Activated T-helper 2 cell treated with anti-CD3 and anti-CD28 coated beads, Interferon-gamma antibody, Interleukin-2, Interleukin-4, amounts not matched to agents 10 μg/mL and 5 μg/mL and 100 μg/mL, durations not matched to agents 14 hours and 24 hours and 36 hours (primary cell): ENCODE measurements at regions not wholly inside any gene's neighbourhood (a gene's known extent, or its start where the extent isn't known, plus 50 kb on each side); places are given as distances from the start of the nearest gene placed in this dataset.
"Not testable (repeated sequence)": the region's sequence is repeated elsewhere in the genome, so short reads cannot be mapped to it uniquely, and the experiment has no call there.

Experiments used
- DNase-seq: peaks from one replicate; pipeline ENCODE4 v3.0.0; 2021; ENCODE audit warnings: low spot score
- H3K27ac Mint-ChIP-seq: one replicate; pipeline ENCODE4 v1.8.0; 2021; ENCODE audit warnings: mixed read lengths
- H3K27me3 Mint-ChIP-seq: one replicate; pipeline ENCODE4 v1.8.0; 2021; ENCODE audit warnings: low read depth, mixed read lengths
- H3K36me3 Mint-ChIP-seq: one replicate; pipeline ENCODE4 v1.8.0; 2021; ENCODE audit warnings: low read depth, mixed read lengths
- H3K4me1 Mint-ChIP-seq: one replicate; pipeline ENCODE4 v1.8.0; 2021; ENCODE audit warnings: low read depth, mixed read lengths
- H3K4me3 Mint-ChIP-seq: one replicate; pipeline ENCODE4 v1.8.0; 2021; ENCODE audit warnings: low read depth, mild to moderate bottlenecking, moderate library complexity, mixed read lengths
- H3K9me3 Mint-ChIP-seq: one replicate; pipeline ENCODE4 v1.8.0; 2021; ENCODE audit warnings: mixed read lengths
- intact Hi-C: fragments of 100-400 bp; cut with micrococcal nuclease; formaldehyde crosslinking; loops from one replicate; pipeline ENCODE4 v1.15.1; 2023

DNA sequence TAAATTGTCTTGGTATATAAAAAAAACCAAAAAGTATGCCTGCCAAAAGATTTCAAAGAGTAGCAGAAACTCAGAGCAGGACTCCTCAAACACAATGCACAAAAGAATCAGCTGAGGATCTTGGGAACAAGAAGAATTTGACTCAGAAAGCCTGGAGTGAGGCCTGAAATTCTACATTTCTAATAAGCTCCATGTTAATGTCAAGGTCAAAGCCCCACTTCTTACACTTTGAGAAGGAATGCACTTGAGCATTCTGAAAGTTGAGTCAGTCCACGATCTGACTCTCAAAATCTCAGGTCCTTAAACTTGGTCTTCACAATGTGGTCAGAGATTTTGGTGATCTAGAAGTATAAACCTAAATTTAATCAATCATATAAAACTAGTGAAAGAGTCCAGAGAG is 910.0 kb upstream of the GBE1 start:
- Mint-ChIP-seq H3K4me3 (no peak overlapping the region), H3K27me3 (no peaks in the 10 kb centered on the region), H3K4me1 (no peaks in the 10 kb centered on the region), H3K36me3 (no peaks in the 10 kb centered on the region), H3K27ac (no peak overlapping the region), H3K9me3 (peaks cover 35% of the 10 kb centered on the region)
- no peak for DNase-seq
- intact Hi-C loops: no loop called here

GRCh38 chr3:82654708-82655107 is 893.3 kb upstream of the GBE1 start:
- no peak overlapping the region for H3K27ac Mint-ChIP-seq
- no peaks in the 10 kb centered on the region for H3K4me1 Mint-ChIP-seq
- H3K4me3 Mint-ChIP-seq: no peak overlapping the region
- no peaks in the 10 kb centered on the region for H3K27me3 Mint-ChIP-seq
- DNase-seq: no peak
- H3K9me3 Mint-ChIP-seq: peaks cover 18% of the 10 kb centered on the region
- intact Hi-C loops: no loop called here
- no peaks in the 10 kb centered on the region for H3K36me3 Mint-ChIP-seq

DNA sequence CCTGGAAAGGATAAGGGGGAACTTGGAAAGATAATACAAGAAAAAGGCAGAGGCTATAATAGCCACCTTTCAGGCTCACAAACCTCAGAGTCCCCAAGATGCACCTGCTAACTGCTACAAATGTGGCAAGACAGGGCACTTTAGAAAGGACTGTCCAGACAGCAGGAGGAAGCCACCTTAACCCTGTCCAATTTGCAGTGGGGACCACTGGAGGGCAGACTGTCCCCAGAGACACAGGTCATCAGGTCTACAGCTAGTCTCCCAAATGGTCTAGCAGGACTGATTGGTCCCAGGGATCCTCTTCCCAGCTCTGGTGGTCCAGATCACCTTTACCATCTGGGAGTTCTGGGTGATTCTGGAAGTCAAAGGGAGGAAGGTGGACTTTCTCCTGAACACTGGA is 882.5 kb upstream of the GBE1 start:
- no peaks in the 10 kb centered on the region for H3K36me3 Mint-ChIP-seq
- intact Hi-C loops: no loop called here
- H3K4me3 Mint-ChIP-seq: no peak overlapping the region
- no peaks in the 10 kb centered on the region for H3K4me1 Mint-ChIP-seq
- no peaks in the 10 kb centered on the region for H3K27me3 Mint-ChIP-seq
- no peak overlapping the region for H3K27ac Mint-ChIP-seq
- no peak for DNase-seq
- H3K9me3 Mint-ChIP-seq: peaks cover 24% of the 10 kb centered on the region

- DNase-seq: no peak
- Mint-ChIP-seq H3K36me3 (no peaks in the 10 kb centered on the region), H3K27me3 (no peaks in the 10 kb centered on the region), H3K4me3 (no peak overlapping the region), H3K27ac (no peak overlapping the region), H3K9me3 (peaks cover 13% of the 10 kb centered on the region), H3K4me1 (no peaks in the 10 kb centered on the region)
- intact Hi-C loops: no loop called here
Measured at GRCh38 chr3:82641701-82642100, 880.3 kb upstream of the GBE1 start.

DNA sequence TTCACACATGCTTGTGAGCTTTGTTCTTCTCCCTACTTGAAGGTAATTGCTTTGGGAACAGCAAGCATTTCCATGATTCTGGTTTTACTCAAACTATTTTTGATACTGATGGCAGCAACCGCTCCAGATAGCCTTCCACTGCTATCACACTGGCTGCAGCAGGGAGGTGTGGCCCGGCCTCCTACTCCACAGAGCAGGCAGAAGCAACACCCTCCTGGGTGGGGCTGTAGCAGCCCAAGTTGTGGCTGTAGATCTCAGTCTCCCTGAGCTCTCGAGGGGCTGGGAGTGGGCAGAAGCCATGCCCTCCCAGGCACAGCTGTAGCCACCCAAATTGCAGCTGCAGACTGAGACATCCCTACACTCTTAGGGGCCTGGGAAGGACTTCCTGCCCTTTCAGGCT is 878.8 kb upstream of the GBE1 start:
- intact Hi-C loops: no loop called here
- Mint-ChIP-seq H3K27me3 (no peaks in the 10 kb centered on the region), H3K4me1 (no peaks in the 10 kb centered on the region), H3K36me3 (no peaks in the 10 kb centered on the region), H3K9me3 (peaks cover 18% of the 10 kb centered on the region), H3K27ac (no peak overlapping the region), H3K4me3 (no peak overlapping the region)
- no peak for DNase-seq

DNA sequence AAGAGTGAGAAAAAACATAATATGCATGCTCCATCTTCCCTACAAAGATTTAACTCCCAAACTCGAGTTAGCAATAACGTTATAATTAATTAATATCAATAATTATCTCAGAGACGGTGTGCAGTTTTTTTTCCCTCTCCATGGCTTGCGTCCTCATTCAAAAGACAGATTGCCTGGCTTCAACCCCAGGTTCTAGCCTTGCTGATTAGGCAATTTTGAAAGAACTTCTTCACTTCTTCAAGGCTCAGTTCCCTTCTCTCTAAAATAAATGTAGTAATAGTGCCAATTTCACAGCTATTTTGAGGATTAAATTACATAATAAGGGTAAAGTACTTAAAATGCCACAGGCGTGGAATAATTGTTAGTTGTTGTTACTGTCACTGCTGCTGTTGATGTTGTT is 876.1 kb upstream of the GBE1 start:
- H3K27ac Mint-ChIP-seq: no peak overlapping the region
- no peaks in the 10 kb centered on the region for H3K4me1 Mint-ChIP-seq
- no peak for DNase-seq
- no peaks in the 10 kb centered on the region for H3K36me3 Mint-ChIP-seq
- H3K9me3 Mint-ChIP-seq: peaks cover 19% of the 10 kb centered on the region
- H3K27me3 Mint-ChIP-seq: no peaks in the 10 kb centered on the region
- intact Hi-C loops: no loop called here
- H3K4me3 Mint-ChIP-seq: no peak overlapping the region

DNA sequence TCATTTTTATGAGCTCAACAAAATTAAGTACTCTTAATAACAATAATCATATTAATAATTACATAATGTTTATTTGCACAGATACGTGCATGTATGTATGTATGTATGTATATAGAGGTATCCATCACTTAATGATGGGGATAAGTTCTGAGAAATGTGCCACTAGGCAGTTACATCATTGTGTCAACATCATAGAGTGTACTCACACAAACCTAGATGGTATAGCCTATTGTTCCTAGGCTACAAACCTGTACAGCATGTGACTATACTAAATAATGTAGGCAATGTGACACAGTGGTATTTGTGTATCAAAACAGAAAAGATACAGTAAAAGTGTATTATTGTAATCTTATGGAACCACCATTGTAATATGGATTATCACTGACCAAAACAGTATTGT is 874.7 kb upstream of the GBE1 start:
- H3K27me3 Mint-ChIP-seq: no peaks in the 10 kb centered on the region
- DNase-seq: no peak
- peaks cover 10% of the 10 kb centered on the region for H3K9me3 Mint-ChIP-seq
- no peak overlapping the region for H3K4me3 Mint-ChIP-seq
- H3K4me1 Mint-ChIP-seq: no peaks in the 10 kb centered on the region
- H3K36me3 Mint-ChIP-seq: no peaks in the 10 kb centered on the region
- intact Hi-C loops: no loop called here
- H3K27ac Mint-ChIP-seq: no peak overlapping the region

DNA sequence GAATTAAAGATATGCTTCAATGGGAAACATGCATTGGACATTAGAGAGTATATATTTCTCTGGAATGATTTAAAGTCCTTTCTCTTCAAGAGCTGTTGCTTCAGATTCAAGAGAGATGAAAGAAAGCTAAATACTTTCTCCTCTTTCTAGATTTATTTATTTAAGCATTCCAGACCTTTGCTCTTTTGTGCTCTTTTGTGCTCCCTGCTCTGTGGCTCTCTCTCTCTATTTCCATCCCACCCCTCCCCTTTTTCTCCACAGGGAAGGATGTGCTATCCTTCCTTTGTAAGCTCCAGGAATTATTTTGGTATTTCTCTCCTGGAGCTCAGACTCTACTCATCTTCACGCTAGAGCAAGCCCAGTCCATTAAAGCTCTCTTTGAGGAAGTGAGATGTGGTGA is 871.9 kb upstream of the GBE1 start:
- DNase-seq: no peak
- no peaks in the 10 kb centered on the region for H3K4me1 Mint-ChIP-seq
- H3K9me3 Mint-ChIP-seq: peaks cover 26% of the 10 kb centered on the region
- intact Hi-C loops: no loop called here
- H3K4me3 Mint-ChIP-seq: no peak overlapping the region
- no peak overlapping the region for H3K27ac Mint-ChIP-seq
- H3K27me3 Mint-ChIP-seq: no peaks in the 10 kb centered on the region
- no peaks in the 10 kb centered on the region for H3K36me3 Mint-ChIP-seq

DNA sequence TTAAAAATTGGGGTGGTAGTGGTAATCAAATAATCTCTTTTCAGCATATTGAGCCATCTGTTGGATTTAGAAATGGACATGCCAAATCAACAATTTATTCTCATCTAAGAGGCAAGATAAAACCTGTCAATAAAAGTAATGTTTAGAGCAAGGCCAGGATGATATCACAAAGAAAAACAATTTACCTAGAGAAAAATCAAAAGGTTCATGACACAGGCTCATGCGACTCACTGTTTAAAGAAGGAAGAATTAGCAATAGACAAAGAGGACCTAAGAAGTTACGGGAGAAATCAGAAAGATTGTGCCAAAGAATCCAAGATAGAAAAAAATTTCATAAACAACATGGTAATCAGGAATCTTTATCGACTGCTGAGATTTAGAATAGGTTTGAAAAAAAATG is 868.5 kb upstream of the GBE1 start:
- no peak for DNase-seq
- intact Hi-C loops: no loop called here
- H3K27ac Mint-ChIP-seq: no peak overlapping the region
- H3K4me1 Mint-ChIP-seq: no peaks in the 10 kb centered on the region
- H3K27me3 Mint-ChIP-seq: no peaks in the 10 kb centered on the region
- H3K4me3 Mint-ChIP-seq: no peak overlapping the region
- H3K9me3 Mint-ChIP-seq: peaks cover 21% of the 10 kb centered on the region
- no peaks in the 10 kb centered on the region for H3K36me3 Mint-ChIP-seq

- Mint-ChIP-seq H3K4me1 (no peaks in the 10 kb centered on the region), H3K9me3 (peaks cover 29% of the 10 kb centered on the region), H3K27ac (no peak overlapping the region), H3K4me3 (no peak overlapping the region), H3K27me3 (no peaks in the 10 kb centered on the region), H3K36me3 (no peaks in the 10 kb centered on the region)
- intact Hi-C loops: no loop called here
- DNase-seq: no peak
Measured at GRCh38 chr3:82628385-82629014, 867.1 kb upstream of the GBE1 start.

GRCh38 chr3:82627733-82628132 is 866.3 kb upstream of the GBE1 start:
- H3K27ac Mint-ChIP-seq: no peak overlapping the region
- no peak for DNase-seq
- no peaks in the 10 kb centered on the region for H3K27me3 Mint-ChIP-seq
- intact Hi-C loops: no loop called here
- H3K4me1 Mint-ChIP-seq: no peaks in the 10 kb centered on the region
- no peak overlapping the region for H3K4me3 Mint-ChIP-seq
- peaks cover 33% of the 10 kb centered on the region for H3K9me3 Mint-ChIP-seq
- no peaks in the 10 kb centered on the region for H3K36me3 Mint-ChIP-seq

GRCh38 chr3:82620744-82621143 is 859.3 kb upstream of the GBE1 start:
- H3K27ac Mint-ChIP-seq, intact Hi-C loops, H3K36me3 Mint-ChIP-seq, H3K27me3 Mint-ChIP-seq, H3K4me3 Mint-ChIP-seq, DNase-seq, H3K4me1 Mint-ChIP-seq: not testable (repeated sequence)
- peaks cover 35% of the 10 kb centered on the region for H3K9me3 Mint-ChIP-seq

DNA sequence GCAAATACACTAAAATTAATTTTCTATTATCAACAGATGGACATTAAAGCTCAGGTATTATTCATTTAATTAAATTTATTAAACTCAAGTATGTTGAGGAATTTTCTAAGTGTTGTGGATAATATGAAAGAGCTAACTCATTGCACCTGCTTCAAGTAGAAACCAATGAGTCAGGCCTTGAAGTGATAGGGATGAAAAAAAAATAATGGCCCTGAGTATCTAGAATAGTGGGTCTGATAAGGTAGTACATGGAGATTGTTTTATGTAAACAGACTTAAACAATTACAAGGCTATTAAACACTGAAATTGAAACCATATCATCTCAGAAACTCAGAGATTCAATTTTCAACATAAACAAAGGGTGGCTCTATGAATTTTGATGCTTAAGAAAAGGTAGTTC is 857.1 kb upstream of the GBE1 start:
- H3K36me3 Mint-ChIP-seq: no peaks in the 10 kb centered on the region
- H3K27ac Mint-ChIP-seq: no peak overlapping the region
- intact Hi-C loops: no loop called here
- peaks cover 40% of the 10 kb centered on the region for H3K9me3 Mint-ChIP-seq
- no peak overlapping the region for H3K4me3 Mint-ChIP-seq
- no peak for DNase-seq
- no peaks in the 10 kb centered on the region for H3K4me1 Mint-ChIP-seq
- no peaks in the 10 kb centered on the region for H3K27me3 Mint-ChIP-seq

- peaks cover 45% of the 10 kb centered on the region for H3K9me3 Mint-ChIP-seq
- intact Hi-C loops: no loop called here
- no peaks in the 10 kb centered on the region for H3K27me3 Mint-ChIP-seq
- no peaks in the 10 kb centered on the region for H3K36me3 Mint-ChIP-seq
- H3K4me3 Mint-ChIP-seq: no peak overlapping the region
- DNase-seq: no peak
- H3K27ac Mint-ChIP-seq: no peak overlapping the region
- H3K4me1 Mint-ChIP-seq: no peaks in the 10 kb centered on the region
Measured at GRCh38 chr3:82610236-82610635, 848.8 kb upstream of the GBE1 start.
